GM19238 (cell line): ENCODE measurements at regions not wholly inside any gene's neighbourhood (a gene's known extent, or its start where the extent isn't known, plus 50 kb on each side); places are given as distances from the start of the nearest gene placed in this dataset.
"Not testable (repeated sequence)": the region's sequence is repeated elsewhere in the genome, so short reads cannot be mapped to it uniquely, and the experiment has no call there.

Experiments
- DNase-seq: peaks from one replicate; pipeline ENCODE4 v3.0.0; 2011; ENCODE audit warnings: low spot score; ENCODE audit not compliant: insufficient read length

DNA sequence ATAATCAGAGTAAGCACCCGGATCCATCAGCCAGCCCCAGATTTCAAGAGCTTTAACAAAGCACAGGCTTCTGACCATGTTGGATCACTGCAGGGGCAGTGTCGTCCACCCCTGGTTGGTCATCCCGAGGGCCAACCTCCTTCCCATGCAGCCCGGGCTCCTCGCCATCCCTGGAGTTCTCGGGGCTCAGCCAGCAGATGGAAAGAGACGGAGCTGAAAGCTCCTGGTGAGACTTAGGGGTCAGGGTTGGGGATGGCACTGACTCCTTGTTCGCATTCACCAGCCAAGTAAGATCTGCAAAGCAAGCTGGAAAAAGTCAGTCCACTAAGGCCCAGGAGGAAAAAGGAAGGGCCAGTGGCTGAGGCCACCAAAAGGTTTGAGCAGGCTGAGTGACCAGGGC, 888.9 kb downstream of the BRD1 start:
- no peak for DNase-seq

DNA sequence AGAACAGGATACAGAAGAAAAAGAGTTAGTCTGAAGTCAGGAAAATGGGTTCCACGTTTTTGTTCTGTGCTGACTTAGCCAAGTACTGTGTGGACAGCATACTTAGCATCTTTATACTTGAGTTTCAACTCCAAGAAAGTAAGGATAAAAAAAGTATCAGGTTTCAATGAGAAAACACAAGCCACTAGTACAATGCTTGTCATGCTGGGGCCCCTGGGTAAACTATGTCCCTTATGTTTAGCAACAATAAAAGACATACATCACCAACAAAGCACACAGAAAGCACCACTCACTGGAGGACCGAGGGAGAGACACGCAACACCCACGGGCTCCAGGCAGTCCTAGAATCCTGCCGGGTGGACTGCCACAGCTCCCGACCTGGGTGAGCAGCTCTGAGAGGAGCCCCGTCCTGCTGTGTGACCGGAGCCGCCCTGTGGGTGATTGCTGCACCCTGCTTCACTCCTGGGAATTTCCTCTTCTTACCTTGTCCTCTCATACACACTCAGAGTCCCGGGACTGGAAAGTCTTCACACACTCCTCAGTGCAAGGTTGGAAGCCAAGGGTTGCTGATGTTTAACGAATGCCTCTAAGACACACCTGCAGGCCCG, 890.5 kb downstream of the BRD1 start:
- no peak for DNase-seq

DNA sequence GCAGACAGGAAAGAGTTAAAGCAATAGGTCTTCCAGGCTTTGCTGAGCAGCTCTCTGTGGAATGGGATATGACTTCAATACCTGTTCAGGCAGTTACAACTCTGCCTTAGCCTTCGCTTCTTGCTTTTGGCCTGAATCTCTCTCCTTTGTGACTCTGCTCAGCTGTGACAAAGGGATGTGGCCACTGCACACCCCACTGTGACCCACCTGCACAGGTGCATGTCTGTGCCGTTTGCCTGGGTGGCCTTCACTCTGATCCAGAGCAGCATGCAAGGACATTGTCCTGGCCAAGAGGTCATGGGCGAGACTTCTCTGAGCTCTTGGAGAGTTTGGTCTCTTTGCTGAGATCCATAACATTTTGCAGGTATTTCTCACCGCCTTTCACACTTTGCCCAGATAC, 891.3 kb downstream of the BRD1 start:
- DNase-seq = no peak

DNA sequence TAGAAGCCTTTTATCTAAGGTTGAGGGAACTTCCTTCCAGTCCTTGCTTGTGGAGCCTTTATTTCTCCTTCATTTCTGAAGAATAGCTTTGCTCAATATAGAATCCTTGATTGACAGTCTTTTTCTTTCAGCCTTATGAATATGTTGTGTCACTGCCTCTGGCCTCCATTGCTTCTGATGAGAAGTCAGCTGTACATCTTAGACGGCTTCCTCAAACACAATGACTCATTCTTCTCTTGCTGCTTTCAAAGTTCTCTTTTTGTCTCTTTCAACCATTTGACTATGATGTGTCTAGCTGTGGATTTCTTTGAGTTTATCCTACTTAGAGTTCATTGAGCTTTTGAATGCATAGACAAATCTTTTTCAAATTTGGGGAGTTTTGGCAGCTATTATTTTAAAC, 893.2 kb downstream of the BRD1 start:
- DNase-seq = no peak

DNA sequence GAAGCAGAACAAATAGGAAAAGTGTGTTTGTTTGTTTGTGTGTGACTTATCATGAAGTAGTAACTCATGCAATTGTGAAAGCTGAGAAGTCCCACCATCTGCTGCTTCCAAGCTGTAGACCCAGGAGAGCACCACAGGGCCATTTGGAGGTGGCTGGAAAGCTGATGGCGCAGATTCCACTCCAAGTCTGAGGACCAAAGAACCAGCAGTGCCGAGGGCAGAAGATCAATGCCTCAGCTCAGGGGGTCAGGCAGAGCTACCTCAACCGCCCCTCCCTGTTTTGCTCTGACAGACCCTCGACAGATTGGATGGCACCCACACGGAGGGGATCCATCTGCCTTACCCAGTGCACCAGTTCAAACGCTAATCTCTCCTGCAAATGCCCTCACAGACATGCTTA, 896.2 kb downstream of the BRD1 start:
- DNase-seq = no peak

DNA sequence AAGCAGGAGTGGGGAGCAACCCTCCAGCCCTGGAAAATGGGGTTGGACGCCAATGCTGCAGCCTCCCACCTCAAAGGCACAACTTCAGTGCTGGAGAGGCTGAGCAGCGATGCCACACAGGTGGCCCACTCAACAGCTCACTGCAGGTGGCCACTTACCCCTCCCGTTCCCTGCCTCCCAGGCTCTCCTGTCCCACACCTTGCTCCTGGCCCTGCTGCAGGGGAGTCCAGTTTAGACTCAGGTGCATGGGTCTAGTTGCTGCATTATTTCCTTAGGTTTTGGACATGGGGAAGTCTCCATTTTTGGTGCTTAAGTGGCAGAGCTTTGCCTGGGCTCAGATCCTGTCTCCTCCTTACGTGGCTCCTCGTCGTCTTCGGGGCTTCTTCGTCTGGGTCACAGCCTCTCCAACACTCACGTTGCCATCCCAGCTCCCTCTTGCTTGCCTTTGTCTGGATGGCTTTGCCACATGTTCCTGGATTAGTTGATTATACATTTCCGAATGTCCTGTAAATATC, 898.3 kb downstream of the BRD1 start:
- no peak for DNase-seq

DNA sequence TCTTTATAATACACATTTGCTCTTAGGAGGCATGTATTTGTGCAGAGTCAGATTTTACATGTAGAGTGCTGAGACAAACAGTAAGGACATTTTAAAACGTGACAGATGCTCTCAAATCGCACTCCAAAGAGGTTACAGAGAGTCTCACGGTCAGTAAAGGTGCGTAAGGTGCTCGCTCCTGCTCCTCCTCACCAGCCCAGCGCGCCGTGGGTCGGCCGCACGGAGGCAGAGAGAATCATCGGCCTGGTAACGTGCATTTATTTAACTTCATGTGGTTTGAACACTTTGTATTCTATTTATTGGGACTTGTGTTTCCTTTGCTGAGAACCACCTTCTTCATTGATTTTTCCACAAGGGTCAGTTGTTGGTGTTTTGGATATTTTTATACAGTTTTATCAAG, 900.1 kb downstream of the BRD1 start:
- DNase-seq = no peak

DNA sequence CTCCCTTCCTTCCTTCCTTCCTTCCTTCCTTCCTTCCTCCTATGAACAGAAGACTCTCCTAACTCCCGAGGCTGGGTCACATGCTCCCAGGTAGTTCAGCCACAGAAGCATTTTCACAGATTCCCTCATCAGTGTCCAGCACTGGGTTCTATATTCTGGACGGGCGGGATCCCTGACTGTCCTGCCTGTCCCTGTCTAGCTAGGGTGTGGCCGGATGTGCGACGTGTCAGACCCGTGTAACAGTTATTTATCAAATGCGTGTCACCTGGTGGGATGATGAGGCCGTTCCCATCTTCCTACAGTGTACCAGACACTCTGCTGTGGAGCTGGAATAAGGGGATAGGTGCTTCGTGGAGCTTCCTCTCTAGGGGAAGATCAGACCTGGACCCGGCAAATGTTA, 901.0 kb downstream of the BRD1 start:
- no peak for DNase-seq

DNA sequence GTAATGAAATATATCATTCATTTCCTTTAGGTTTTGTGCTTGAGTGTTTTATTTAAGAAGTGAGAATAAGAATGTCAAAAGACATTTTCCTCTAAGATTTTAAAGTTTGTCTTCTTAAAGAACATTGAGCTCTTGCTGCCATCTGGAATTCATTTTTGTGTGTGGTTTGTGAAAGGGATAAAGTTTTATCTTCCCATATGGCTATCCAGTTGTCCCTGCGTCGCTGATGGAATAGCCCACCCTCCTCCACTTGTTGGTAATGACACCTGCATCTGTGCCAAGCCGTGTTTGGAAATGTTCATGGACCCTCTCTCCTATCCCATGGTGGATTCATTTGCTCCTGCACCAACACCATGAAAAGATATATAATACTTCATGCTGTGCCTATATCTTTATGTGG, 901.5 kb downstream of the BRD1 start:
- no peak for DNase-seq

DNA sequence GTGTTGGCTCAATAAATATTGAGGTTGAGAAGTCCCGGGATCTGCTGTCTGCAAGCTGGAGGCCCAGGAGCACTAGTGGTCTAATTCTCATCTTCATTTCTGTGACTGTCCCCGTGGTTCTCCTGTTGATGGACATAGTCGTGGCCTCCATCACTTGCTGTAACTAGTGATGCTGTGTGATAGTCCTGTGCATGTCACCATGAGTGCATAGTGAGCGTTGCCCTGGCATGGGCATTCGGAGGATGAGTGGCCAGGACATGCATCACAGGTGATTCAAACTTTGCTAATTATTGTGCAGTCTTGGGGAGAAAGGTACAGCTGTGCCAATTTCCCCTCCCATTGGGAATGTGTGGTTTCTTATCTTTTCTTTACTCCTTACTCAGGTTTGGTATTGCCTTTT, 902.2 kb downstream of the BRD1 start:
- DNase-seq = no peak

DNA sequence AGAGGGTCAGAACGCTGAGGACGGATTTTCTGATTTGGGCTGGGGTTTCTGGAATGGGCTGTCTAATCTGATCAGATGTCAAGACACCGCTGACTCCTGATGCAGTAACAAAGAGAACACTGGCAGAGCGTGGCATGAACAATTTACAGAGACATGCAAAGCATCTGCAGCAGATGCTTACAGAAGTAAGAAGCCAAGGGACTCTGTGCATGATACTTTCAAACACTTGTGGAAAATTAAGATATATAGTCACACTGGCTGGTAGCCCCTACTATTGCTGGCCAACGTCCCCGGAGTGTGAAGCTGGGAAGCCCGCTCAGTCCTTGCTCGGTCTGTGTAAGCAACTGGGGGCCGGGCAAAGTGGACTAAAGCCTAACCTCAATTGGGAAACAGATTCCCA, 903.7 kb downstream of the BRD1 start:
- no peak for DNase-seq

DNA sequence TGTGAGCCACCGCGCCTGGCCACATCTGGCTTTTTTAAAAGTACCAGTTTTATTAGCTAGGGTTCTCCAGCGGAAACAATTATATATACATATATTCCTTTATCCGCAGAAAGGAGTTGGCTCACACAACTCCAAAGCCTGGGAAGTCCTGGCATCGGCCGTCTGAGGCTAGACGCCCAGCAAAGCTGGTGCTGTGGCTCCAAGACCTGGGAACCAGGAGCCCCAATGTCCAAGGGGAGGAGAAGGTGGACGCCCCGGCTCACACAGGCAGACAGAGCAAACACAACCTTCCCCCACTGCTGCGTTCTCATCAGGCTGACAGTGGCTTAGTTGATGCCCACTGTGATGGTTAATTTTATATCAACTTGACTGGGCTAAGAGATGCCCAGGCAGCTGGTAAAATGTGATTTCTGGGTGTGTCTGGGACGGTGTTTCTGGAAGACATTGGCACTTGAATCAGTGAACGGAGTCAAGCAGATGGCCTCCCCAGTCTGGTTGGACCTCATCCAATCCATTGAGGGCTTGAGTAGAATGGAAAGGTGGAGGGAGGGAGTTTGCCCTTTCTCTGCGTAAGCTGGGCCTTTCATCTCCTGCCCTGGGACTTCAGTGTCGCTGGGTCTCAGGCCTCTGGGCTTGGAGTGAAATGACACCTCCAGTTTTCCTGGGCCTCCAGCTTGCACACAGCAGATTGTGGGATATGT, 904.4 kb downstream of the BRD1 start:
- DNase-seq = no peak

DNA sequence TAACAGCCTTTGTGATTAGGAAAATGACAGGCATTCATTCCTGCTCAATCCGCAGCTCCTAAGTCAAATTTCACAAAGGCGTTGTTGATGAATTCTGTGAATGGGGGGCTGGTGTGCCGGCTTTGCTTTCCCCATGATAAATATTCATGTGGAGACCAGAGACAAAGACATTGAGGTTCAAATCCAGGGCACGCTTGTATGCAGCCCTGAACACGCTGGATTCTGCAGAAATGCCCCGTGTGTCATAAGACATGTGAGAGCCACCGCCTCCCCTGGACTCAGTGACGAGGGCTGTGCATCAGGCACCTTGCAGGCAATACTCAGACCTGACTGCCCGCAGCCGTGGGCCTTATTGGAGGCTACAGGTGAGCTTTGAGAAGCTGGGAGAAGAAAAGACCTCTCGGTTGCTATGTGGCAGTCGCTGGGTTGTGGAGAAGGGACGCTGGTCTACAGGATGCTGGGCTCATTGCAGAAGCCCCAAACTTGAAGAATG, 906.2 kb downstream of the BRD1 start:
- DNase-seq = no peak

DNA sequence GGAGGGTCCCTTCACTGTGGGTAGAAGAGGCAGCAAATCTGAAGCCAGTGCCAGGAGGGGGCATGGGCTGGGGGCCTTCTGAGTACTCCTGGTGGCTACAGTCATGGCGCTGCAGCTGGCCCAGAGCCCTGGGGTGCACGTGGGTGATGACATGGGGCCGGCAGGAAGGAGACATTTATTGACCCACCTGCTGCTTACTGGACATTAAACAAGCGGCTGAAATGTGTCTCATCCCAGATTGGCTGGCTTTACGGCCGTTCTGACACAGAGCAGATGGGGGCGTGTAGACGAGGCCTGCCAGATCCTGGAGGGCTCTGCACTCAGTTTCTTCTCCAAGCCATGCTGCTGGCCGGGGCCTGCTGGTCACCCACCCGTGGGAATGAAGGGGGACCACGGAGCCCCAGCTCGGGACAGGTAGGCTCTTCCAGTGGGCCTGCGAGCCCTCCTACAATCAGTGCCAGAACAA, 906.9 kb downstream of the BRD1 start:
- DNase-seq = no peak

DNA sequence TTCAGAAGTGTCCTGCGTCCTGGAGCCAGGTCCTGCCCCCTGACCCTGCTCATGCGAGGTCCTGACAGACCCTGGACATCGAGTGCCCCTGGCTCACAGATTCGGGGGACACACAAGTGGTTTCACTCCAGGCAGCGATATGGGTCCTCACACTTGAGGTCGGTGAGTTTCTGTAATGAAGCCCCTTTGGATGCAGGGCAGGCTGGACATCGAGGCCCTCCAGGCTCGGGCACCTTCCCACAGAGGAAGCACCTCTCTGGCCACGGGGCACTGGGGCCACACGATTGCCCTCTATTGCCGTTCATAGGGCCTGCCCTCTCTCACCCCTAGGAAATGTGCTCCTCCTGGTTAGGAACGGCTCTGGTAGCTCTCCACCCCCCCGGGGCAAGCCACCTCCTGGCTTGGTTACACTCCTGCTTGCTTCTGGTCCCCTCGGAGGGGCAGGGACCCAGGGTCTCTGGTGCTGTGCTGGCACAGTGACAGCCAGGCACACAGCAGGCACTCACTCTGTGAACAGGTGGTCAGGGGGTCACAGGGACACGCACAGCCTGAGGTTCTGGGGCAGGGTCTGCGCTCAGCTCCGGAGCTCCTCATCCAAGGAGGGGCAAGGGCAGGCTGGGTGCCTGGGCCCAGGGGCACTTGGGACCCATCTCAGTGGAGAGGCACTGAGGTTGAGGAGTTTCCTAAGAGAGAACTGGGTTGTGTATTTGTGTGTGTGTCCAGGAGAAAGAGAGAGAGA, 907.7 kb downstream of the BRD1 start:
- DNase-seq = no peak

DNA sequence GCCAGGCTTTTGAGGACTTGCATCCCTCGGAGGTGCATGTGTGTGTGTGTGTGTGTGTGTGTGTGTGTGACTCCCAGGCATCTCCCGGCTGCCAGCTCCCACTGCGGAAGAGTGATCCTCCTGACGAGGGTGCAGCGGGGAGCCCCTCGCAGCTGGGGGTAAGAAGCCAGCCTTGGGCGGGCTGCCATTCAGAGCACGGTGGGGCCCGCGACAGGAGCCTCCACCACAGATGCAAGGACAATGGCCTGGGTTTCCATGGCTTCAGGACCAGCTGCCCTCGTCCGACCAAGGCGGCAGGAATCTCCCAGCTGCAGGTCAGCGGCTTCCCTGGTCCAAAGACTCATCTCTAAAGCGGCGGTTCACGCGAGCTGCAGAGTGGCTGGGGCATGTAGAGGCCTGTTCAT, 908.5 kb downstream of the BRD1 start:
- DNase-seq = no peak

DNA sequence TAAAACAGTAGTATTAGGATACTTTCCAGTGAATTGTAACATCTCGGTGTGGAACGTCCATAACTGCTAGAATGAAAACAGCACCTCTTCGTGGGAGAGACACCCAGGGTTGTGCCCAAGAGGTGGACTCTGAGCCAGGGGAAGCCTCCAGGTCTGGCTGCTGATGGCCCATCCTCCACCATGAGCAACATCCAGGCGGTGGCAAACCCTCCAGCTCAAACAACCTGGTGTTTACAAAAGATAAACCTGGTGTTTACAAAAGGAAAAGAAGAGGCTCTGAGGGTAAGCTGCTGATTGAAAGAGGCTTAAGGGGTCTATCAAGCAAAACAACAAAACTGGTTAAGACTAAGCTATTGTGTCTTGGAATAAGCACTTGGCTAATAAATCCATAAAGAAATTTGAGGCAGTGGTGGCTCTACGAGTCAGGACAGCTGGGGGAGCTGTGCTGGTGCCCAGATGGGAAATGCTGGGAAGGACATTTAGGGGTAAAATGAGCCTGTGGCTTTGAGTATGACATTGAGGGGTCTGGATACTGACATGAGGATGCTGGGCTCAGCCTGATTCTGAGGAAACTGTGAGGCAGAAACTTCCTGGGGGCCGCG, 909.0 kb downstream of the BRD1 start:
- DNase-seq = no peak

DNA sequence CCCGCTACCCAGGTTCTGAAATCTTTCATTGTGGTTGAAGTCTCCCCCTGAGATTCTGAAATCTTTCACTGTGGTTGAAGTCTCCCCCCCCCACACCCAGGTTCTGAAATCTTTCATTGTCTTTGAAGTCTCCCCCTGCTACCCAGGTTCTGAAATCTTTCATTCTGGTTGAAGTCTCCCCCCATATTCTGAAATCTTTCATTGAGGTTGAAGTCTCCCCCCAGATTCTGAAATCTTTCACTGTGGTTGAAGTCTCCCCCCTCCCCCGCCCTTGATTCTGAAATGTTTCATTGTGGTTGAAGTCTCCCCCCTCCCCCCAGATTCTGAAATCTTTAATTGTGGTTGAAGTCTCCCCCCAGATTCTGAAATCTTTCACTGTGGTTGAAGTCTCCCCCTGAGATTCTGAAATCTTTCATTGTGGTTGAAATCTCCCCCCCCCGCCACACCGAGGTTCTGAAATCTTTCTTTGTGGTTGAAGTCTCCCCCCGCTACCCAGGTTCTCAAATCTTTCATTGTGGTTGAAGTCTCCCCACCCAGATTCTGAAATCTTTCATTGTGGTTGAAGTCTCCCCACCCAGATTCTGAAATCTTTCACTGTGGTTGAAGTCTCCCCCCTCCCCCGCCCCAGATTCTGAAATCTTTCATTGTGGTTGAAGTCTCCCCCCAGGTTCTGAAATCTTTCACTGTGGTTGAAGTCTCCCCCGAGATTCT, 915.2 kb downstream of the BRD1 start:
- not testable (repeated sequence) for DNase-seq

DNA sequence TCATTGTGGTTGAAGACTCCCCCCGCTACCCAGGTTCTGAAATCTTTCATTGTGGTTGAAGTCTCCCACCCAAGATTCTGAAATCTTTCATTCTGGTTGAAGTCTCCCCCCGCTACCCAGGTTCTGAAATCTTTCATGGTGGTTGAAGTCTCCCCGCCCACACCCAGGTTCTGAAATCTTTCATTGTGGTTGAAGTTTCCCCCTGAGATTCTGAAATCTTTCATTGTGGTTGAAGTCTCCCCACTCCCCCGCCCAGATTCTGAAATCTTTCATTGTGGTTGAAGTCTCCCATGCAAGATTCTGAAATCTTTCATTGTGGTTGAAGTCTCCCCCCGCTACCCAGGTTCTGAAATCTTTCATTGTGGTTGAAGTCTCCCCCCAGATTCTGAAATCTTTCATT, 916.0 kb downstream of the BRD1 start:
- DNase-seq = not testable (repeated sequence)

DNA sequence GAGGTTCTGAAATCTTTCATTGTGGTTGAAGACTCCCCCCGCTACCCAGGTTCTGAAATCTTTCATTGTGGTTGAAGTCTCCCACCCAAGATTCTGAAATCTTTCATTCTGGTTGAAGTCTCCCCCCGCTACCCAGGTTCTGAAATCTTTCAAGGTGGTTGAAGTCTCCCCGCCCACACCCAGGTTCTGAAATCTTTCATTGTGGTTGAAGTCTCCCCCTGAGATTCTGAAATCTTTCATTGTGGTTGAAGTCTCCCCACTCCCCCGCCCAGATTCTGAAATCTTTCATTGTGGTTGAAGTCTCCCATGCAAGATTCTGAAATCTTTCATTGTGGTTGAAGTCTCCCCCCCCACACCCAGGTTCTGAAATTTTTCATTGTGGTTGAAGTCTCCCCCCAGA, 916.6 kb downstream of the BRD1 start:
- not testable (repeated sequence) for DNase-seq

DNA sequence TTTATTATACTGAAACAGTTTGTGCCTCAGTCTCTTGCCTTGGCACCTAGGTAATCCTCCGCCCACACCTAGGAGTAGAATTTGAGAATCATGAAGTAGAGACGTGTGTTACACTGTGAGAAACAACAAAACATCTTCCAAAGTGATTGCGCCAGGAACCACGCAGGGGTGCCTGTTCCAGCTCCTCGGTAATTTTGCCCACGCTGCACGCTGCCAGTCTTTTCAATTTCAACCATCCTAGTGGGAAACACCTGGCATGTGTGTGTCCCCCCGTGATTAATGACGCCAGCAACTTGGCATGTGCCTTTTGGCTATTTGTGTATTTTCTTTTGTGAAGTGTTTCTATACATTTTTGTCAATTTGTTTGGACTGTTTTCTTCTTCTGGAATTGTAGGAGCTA, 919.1 kb downstream of the BRD1 start:
- DNase-seq = no peak
